ENCODE measurements at regions not wholly inside any gene's neighbourhood (a gene's known extent, or its start where the extent isn't known, plus 50 kb on each side); places are given as distances from the start of the nearest gene placed in this dataset.

- no peak for TF ChIP-seq CTCF (IDR thresholded peaks at IDR 0.05)
- TF ChIP-seq POLR2A (IDR thresholded peaks at IDR 0.05) = no peak
Measured at GRCh38 chr9:28301281-28301680, 728.0 kb upstream of the C9orf72 start.

Measured in thyroid gland (tissue), 4 donors.